ENCODE measurements at regions not wholly inside any gene's neighbourhood (a gene's known extent, or its start where the extent isn't known, plus 50 kb on each side); places are given as distances from the start of the nearest gene placed in this dataset.
"Not testable (repeated sequence)": the region's sequence is repeated elsewhere in the genome, so short reads cannot be mapped to it uniquely, and the experiment has no call there.

GRCh38 chr2:173706936-173707335 is 258.2 kb downstream of the SP3 start:
- Histone ChIP-seq H3K27me3 (replicated peaks; ENCODE audit: control insufficient read depth, insufficient read depth, low read length, poor library complexity, severe bottlenecking) (no peaks in the 10 kb centered on the region), H3K27ac (ENCODE audit: insufficient read depth, low read length, poor library complexity, severe bottlenecking) (no peak overlapping the region), H3K4me3 (ENCODE audit: insufficient read depth, low read depth, low read length, poor library complexity, severe bottlenecking) (no peak overlapping the region)

GRCh38 chr2:173708806-173709205 is 256.4 kb downstream of the SP3 start:
- Histone ChIP-seq H3K27ac (ENCODE audit: insufficient read depth, low read length, poor library complexity, severe bottlenecking) (no peak overlapping the region), H3K4me1 (ENCODE audit: control insufficient read depth, insufficient read depth, low read length, poor library complexity, severe bottlenecking) (no peaks in the 10 kb centered on the region), H3K36me3 (ENCODE audit: control insufficient read depth, insufficient read depth, low read length) (no peaks in the 10 kb centered on the region), H3K4me3 (ENCODE audit: insufficient read depth, low read depth, low read length, poor library complexity, severe bottlenecking) (no peak overlapping the region), H3K9me3 (ENCODE audit: control insufficient read depth, low read length) (no peaks in the 10 kb centered on the region), H3K27me3 (replicated peaks; ENCODE audit: control insufficient read depth, insufficient read depth, low read length, poor library complexity, severe bottlenecking) (no peaks in the 10 kb centered on the region)
- no peak for DNase-seq

More at GRCh38 chr2:173706936-173707335, 258.2 kb downstream of the SP3 start:
- H3K4me1 ChIP-seq (ENCODE audit: control insufficient read depth, insufficient read depth, low read length, poor library complexity, severe bottlenecking), result no peaks in the 10 kb centered on the region
- DNase-seq, result no peak
- H3K36me3 ChIP-seq (ENCODE audit: control insufficient read depth, insufficient read depth, low read length), result no peaks in the 10 kb centered on the region
- no peaks in the 10 kb centered on the region for H3K9me3 ChIP-seq (ENCODE audit: control insufficient read depth, low read length)

GRCh38 chr2:173711816-173712215 is 253.4 kb downstream of the SP3 start:
- H3K4me3 ChIP-seq (ENCODE audit: insufficient read depth, low read depth, low read length, poor library complexity, severe bottlenecking), result no peak overlapping the region
- H3K4me1 ChIP-seq (ENCODE audit: control insufficient read depth, insufficient read depth, low read length, poor library complexity, severe bottlenecking), result no peaks in the 10 kb centered on the region
- no peak for DNase-seq

GRCh38 chr2:173713904-173714555 is 251.1 kb downstream of the SP3 start:
- no peak overlapping the region for H3K4me3 ChIP-seq (ENCODE audit: insufficient read depth, low read depth, low read length, poor library complexity, severe bottlenecking)
- H3K4me1 ChIP-seq (ENCODE audit: control insufficient read depth, insufficient read depth, low read length, poor library complexity, severe bottlenecking), result no peaks in the 10 kb centered on the region
- H3K9me3 ChIP-seq (ENCODE audit: control insufficient read depth, low read length), result no peaks in the 10 kb centered on the region
- no peaks in the 10 kb centered on the region for H3K36me3 ChIP-seq (ENCODE audit: control insufficient read depth, insufficient read depth, low read length)
- H3K27ac ChIP-seq (ENCODE audit: insufficient read depth, low read length, poor library complexity, severe bottlenecking), result no peak overlapping the region
- H3K27me3 ChIP-seq (replicated peaks; ENCODE audit: control insufficient read depth, insufficient read depth, low read length, poor library complexity, severe bottlenecking), result no peaks in the 10 kb centered on the region
- DNase-seq, result no peak

More at GRCh38 chr2:173711816-173712215, 253.4 kb downstream of the SP3 start:
- H3K9me3 ChIP-seq (ENCODE audit: control insufficient read depth, low read length), result no peaks in the 10 kb centered on the region
- no peaks in the 10 kb centered on the region for H3K27me3 ChIP-seq (replicated peaks; ENCODE audit: control insufficient read depth, insufficient read depth, low read length, poor library complexity, severe bottlenecking)
- no peak overlapping the region for H3K27ac ChIP-seq (ENCODE audit: insufficient read depth, low read length, poor library complexity, severe bottlenecking)
- H3K36me3 ChIP-seq (ENCODE audit: control insufficient read depth, insufficient read depth, low read length), result no peaks in the 10 kb centered on the region

GRCh38 chr2:173715441-173715840 is 249.7 kb downstream of the SP3 start:
- no peaks in the 10 kb centered on the region for H3K36me3 ChIP-seq (ENCODE audit: control insufficient read depth, insufficient read depth, low read length)
- H3K27me3 ChIP-seq (replicated peaks; ENCODE audit: control insufficient read depth, insufficient read depth, low read length, poor library complexity, severe bottlenecking), result no peaks in the 10 kb centered on the region
- no peaks in the 10 kb centered on the region for H3K4me1 ChIP-seq (ENCODE audit: control insufficient read depth, insufficient read depth, low read length, poor library complexity, severe bottlenecking)
- H3K4me3 ChIP-seq (ENCODE audit: insufficient read depth, low read depth, low read length, poor library complexity, severe bottlenecking), result no peak overlapping the region
- no peak overlapping the region for H3K27ac ChIP-seq (ENCODE audit: insufficient read depth, low read length, poor library complexity, severe bottlenecking)
- no peak for DNase-seq
- H3K9me3 ChIP-seq (ENCODE audit: control insufficient read depth, low read length), result no peaks in the 10 kb centered on the region

- no peak overlapping the region for H3K4me3 ChIP-seq (ENCODE audit: insufficient read depth, low read depth, low read length, poor library complexity, severe bottlenecking)
- H3K27me3 ChIP-seq (replicated peaks; ENCODE audit: control insufficient read depth, insufficient read depth, low read length, poor library complexity, severe bottlenecking), result no peaks in the 10 kb centered on the region
- H3K9me3 ChIP-seq (ENCODE audit: control insufficient read depth, low read length), result no peaks in the 10 kb centered on the region
- H3K4me1 ChIP-seq (ENCODE audit: control insufficient read depth, insufficient read depth, low read length, poor library complexity, severe bottlenecking), result no peaks in the 10 kb centered on the region
- H3K36me3 ChIP-seq (ENCODE audit: control insufficient read depth, insufficient read depth, low read length), result no peaks in the 10 kb centered on the region
- no peak for DNase-seq
- no peak overlapping the region for H3K27ac ChIP-seq (ENCODE audit: insufficient read depth, low read length, poor library complexity, severe bottlenecking)
Measured at GRCh38 chr2:173716458-173717052, 248.6 kb downstream of the SP3 start.

GRCh38 chr2:173719471-173719870 is 245.7 kb downstream of the SP3 start:
- Histone ChIP-seq H3K4me3 (ENCODE audit: insufficient read depth, low read depth, low read length, poor library complexity, severe bottlenecking) (no peak overlapping the region), H3K36me3 (ENCODE audit: control insufficient read depth, insufficient read depth, low read length) (no peaks in the 10 kb centered on the region), H3K9me3 (ENCODE audit: control insufficient read depth, low read length) (no peaks in the 10 kb centered on the region), H3K27ac (ENCODE audit: insufficient read depth, low read length, poor library complexity, severe bottlenecking) (no peak overlapping the region), H3K27me3 (replicated peaks; ENCODE audit: control insufficient read depth, insufficient read depth, low read length, poor library complexity, severe bottlenecking) (no peaks in the 10 kb centered on the region), H3K4me1 (ENCODE audit: control insufficient read depth, insufficient read depth, low read length, poor library complexity, severe bottlenecking) (no peaks in the 10 kb centered on the region)
- no peak for DNase-seq

GRCh38 chr2:173720306-173720705 is 244.9 kb downstream of the SP3 start:
- no peaks in the 10 kb centered on the region for H3K9me3 ChIP-seq (ENCODE audit: control insufficient read depth, low read length)
- H3K27ac ChIP-seq (ENCODE audit: insufficient read depth, low read length, poor library complexity, severe bottlenecking), result no peak overlapping the region
- no peak for DNase-seq
- H3K4me3 ChIP-seq (ENCODE audit: insufficient read depth, low read depth, low read length, poor library complexity, severe bottlenecking), result no peak overlapping the region
- H3K4me1 ChIP-seq (ENCODE audit: control insufficient read depth, insufficient read depth, low read length, poor library complexity, severe bottlenecking), result no peaks in the 10 kb centered on the region
- no peaks in the 10 kb centered on the region for H3K36me3 ChIP-seq (ENCODE audit: control insufficient read depth, insufficient read depth, low read length)
- H3K27me3 ChIP-seq (replicated peaks; ENCODE audit: control insufficient read depth, insufficient read depth, low read length, poor library complexity, severe bottlenecking), result no peaks in the 10 kb centered on the region

- H3K4me3 ChIP-seq (ENCODE audit: insufficient read depth, low read depth, low read length, poor library complexity, severe bottlenecking), result no peak overlapping the region
- DNase-seq, result no peak
Measured at GRCh38 chr2:173734797-173735196, 230.4 kb downstream of the SP3 start.

GRCh38 chr2:173737954-173738575 is 227.1 kb downstream of the SP3 start:
- H3K27me3 ChIP-seq (replicated peaks; ENCODE audit: control insufficient read depth, insufficient read depth, low read length, poor library complexity, severe bottlenecking); H3K27ac ChIP-seq (ENCODE audit: insufficient read depth, low read length, poor library complexity, severe bottlenecking); DNase-seq; H3K9me3 ChIP-seq (ENCODE audit: control insufficient read depth, low read length); H3K36me3 ChIP-seq (ENCODE audit: control insufficient read depth, insufficient read depth, low read length); H3K4me3 ChIP-seq (ENCODE audit: insufficient read depth, low read depth, low read length, poor library complexity, severe bottlenecking); H3K4me1 ChIP-seq (ENCODE audit: control insufficient read depth, insufficient read depth, low read length, poor library complexity, severe bottlenecking): not testable (repeated sequence)

More at GRCh38 chr2:173734797-173735196, 230.4 kb downstream of the SP3 start:
- Histone ChIP-seq H3K36me3 (ENCODE audit: control insufficient read depth, insufficient read depth, low read length) (no peaks in the 10 kb centered on the region), H3K4me1 (ENCODE audit: control insufficient read depth, insufficient read depth, low read length, poor library complexity, severe bottlenecking) (no peaks in the 10 kb centered on the region), H3K27ac (ENCODE audit: insufficient read depth, low read length, poor library complexity, severe bottlenecking) (no peak overlapping the region), H3K9me3 (ENCODE audit: control insufficient read depth, low read length) (no peaks in the 10 kb centered on the region), H3K27me3 (replicated peaks; ENCODE audit: control insufficient read depth, insufficient read depth, low read length, poor library complexity, severe bottlenecking) (no peaks in the 10 kb centered on the region)
